Stomach smooth muscle (tissue), 2 donors: ENCODE measurements at regions not wholly inside any gene's neighbourhood (a gene's known extent, or its start where the extent isn't known, plus 50 kb on each side); places are given as distances from the start of the nearest gene placed in this dataset.

Source experiments
- H3K27ac ChIP-seq: one replicate; pipeline ENCODE4 v1.7.0; 2013; ENCODE audit warnings: mild to moderate bottlenecking, low read length, inconsistent platforms
- H3K27me3 ChIP-seq, 2 donors: one replicate each; pipeline ENCODE4 v1.7.0; 2013; ENCODE audit warnings: low read length in 2 of 2; ENCODE audit not compliant: insufficient read depth in 2 of 2, control insufficient read depth in 1 of 2
- H3K36me3 ChIP-seq, 2 donors: one replicate each; pipeline ENCODE4 v1.7.0; 2013; ENCODE audit warnings: low read length in 2 of 2; ENCODE audit not compliant: control insufficient read depth in 2 of 2, insufficient read depth in 2 of 2
- H3K4me1 ChIP-seq: one replicate; pipeline ENCODE4 v1.7.0; 2013; ENCODE audit warnings: low read length; ENCODE audit not compliant: control insufficient read depth, insufficient read depth
- H3K4me3 ChIP-seq, 2 donors: one replicate each; pipeline ENCODE4 v1.7.0; 2013; ENCODE audit warnings: low read length in 2 of 2
- H3K9ac ChIP-seq, 2 donors: one replicate each; pipeline ENCODE4 v1.7.0; 2013; ENCODE audit warnings: low read length in 2 of 2, mild to moderate bottlenecking in 1 of 2
- H3K9me3 ChIP-seq, 2 donors: one replicate each; pipeline ENCODE4 v1.7.0; 2013; ENCODE audit warnings: low read length in 2 of 2; ENCODE audit not compliant: control insufficient read depth in 2 of 2
- donor health status: healthy.
- donor health status: Pancreatic carcinoma.

GRCh38 chr4:34046580-34046979 lies 2197.7 kb downstream of the ARAP2 start:
- no peaks in the 10 kb centered on the region for H3K9me3 ChIP-seq
- H3K9ac ChIP-seq, result no peak overlapping the region
- no peaks in the 10 kb centered on the region for H3K27me3 ChIP-seq
- H3K27ac ChIP-seq, result no peak overlapping the region
- H3K4me3 ChIP-seq, result no peak overlapping the region
- H3K36me3 ChIP-seq, result no peaks in the 10 kb centered on the region
- no peaks in the 10 kb centered on the region for H3K4me1 ChIP-seq

GRCh38 chr4:34047363-34047762 lies 2197.0 kb downstream of the ARAP2 start:
- Histone ChIP-seq H3K9me3 (no peaks in the 10 kb centered on the region), H3K36me3 (no peaks in the 10 kb centered on the region), H3K4me3 (no peak overlapping the region), H3K4me1 (no peaks in the 10 kb centered on the region), H3K27me3 (no peaks in the 10 kb centered on the region), H3K27ac (no peak overlapping the region), H3K9ac (no peak overlapping the region)

GRCh38 chr4:34066126-34066525 lies 2178.2 kb downstream of the ARAP2 start:
- H3K4me1 ChIP-seq, result no peaks in the 10 kb centered on the region
- no peaks in the 10 kb centered on the region for H3K9me3 ChIP-seq
- no peak overlapping the region for H3K9ac ChIP-seq
- no peaks in the 10 kb centered on the region for H3K36me3 ChIP-seq
- no peaks in the 10 kb centered on the region for H3K27me3 ChIP-seq
- H3K27ac ChIP-seq, result no peak overlapping the region
- H3K4me3 ChIP-seq, result no peak overlapping the region

- Histone ChIP-seq H3K9me3 (no peaks in the 10 kb centered on the region), H3K27ac (no peak overlapping the region), H3K4me1 (no peaks in the 10 kb centered on the region), H3K9ac (no peak overlapping the region), H3K4me3 (no peak overlapping the region), H3K27me3 (no peaks in the 10 kb centered on the region), H3K36me3 (no peaks in the 10 kb centered on the region)
Observed at GRCh38 chr4:34091451-34091850, 2152.9 kb downstream of the ARAP2 start.

GRCh38 chr4:34094114-34094513 lies 2150.2 kb downstream of the ARAP2 start:
- no peaks in the 10 kb centered on the region for H3K27me3 ChIP-seq
- H3K27ac ChIP-seq, result no peak overlapping the region
- H3K4me3 ChIP-seq, result no peak overlapping the region
- no peaks in the 10 kb centered on the region for H3K4me1 ChIP-seq
- no peaks in the 10 kb centered on the region for H3K9me3 ChIP-seq
- H3K9ac ChIP-seq, result no peak overlapping the region
- no peaks in the 10 kb centered on the region for H3K36me3 ChIP-seq

- Histone ChIP-seq H3K9me3 (no peaks in the 10 kb centered on the region), H3K27ac (no peak overlapping the region), H3K9ac (no peak overlapping the region), H3K27me3 (no peaks in the 10 kb centered on the region), H3K36me3 (no peaks in the 10 kb centered on the region), H3K4me1 (no peaks in the 10 kb centered on the region), H3K4me3 (no peak overlapping the region)
Observed at GRCh38 chr4:34105311-34105710, 2139.0 kb downstream of the ARAP2 start.

- Histone ChIP-seq H3K27me3 (no peaks in the 10 kb centered on the region), H3K4me1 (no peaks in the 10 kb centered on the region), H3K9ac (no peak overlapping the region), H3K36me3 (no peaks in the 10 kb centered on the region), H3K27ac (no peak overlapping the region), H3K9me3 (no peaks in the 10 kb centered on the region), H3K4me3 (no peak overlapping the region)
Observed at GRCh38 chr4:34108391-34108790, 2135.9 kb downstream of the ARAP2 start.

GRCh38 chr4:34112573-34112972 lies 2131.7 kb downstream of the ARAP2 start:
- no peaks in the 10 kb centered on the region for H3K4me1 ChIP-seq
- no peaks in the 10 kb centered on the region for H3K27me3 ChIP-seq
- no peak overlapping the region for H3K27ac ChIP-seq
- no peaks in the 10 kb centered on the region for H3K9me3 ChIP-seq
- H3K4me3 ChIP-seq, result no peak overlapping the region
- no peak overlapping the region for H3K9ac ChIP-seq
- no peaks in the 10 kb centered on the region for H3K36me3 ChIP-seq

GRCh38 chr4:34138385-34138784 lies 2105.9 kb downstream of the ARAP2 start:
- Histone ChIP-seq H3K27me3 (no peaks in the 10 kb centered on the region), H3K9ac (no peak overlapping the region), H3K4me3 (no peak overlapping the region), H3K27ac (no peak overlapping the region), H3K36me3 (no peaks in the 10 kb centered on the region), H3K4me1 (no peaks in the 10 kb centered on the region), H3K9me3 (no peaks in the 10 kb centered on the region)

GRCh38 chr4:34139346-34139745 lies 2105.0 kb downstream of the ARAP2 start:
- Histone ChIP-seq H3K9me3 (no peaks in the 10 kb centered on the region), H3K36me3 (no peaks in the 10 kb centered on the region), H3K4me1 (no peaks in the 10 kb centered on the region), H3K27me3 (no peaks in the 10 kb centered on the region), H3K9ac (no peak overlapping the region), H3K27ac (no peak overlapping the region), H3K4me3 (no peak overlapping the region)

GRCh38 chr4:34148322-34148908 lies 2095.9 kb downstream of the ARAP2 start:
- Histone ChIP-seq H3K27ac (no peak overlapping the region), H3K4me1 (no peaks in the 10 kb centered on the region), H3K36me3 (no peaks in the 10 kb centered on the region), H3K4me3 (no peak overlapping the region), H3K9me3 (no peaks in the 10 kb centered on the region), H3K9ac (no peak overlapping the region), H3K27me3 (no peaks in the 10 kb centered on the region)
